Fibroblast of skin of left biceps (primary cell): ENCODE measurements at regions not wholly inside any gene's neighbourhood (a gene's known extent, or its start where the extent isn't known, plus 50 kb on each side); places are given as distances from the start of the nearest gene placed in this dataset.
"Not testable (repeated sequence)": the region's sequence is repeated elsewhere in the genome, so short reads cannot be mapped to it uniquely, and the experiment has no call there.

Experiments used
- DNase-seq, 2 experiments: peaks; one replicate each; pipeline ENCODE4 v3.0.0-alpha.2; 2013; ENCODE audit warnings: low read depth in 2 of 2

- no peak for DNase-seq
Observed at GRCh38 chr21:28084951-28085350, 907.7 kb downstream of the LTN1 start.

GRCh38 chr21:28083350-28083749 lies 909.3 kb downstream of the LTN1 start:
- DNase-seq = no peak

GRCh38 chr21:28078126-28078525 lies 914.6 kb downstream of the LTN1 start:
- DNase-seq = no peak

GRCh38 chr21:28074676-28075075 lies 918.0 kb downstream of the LTN1 start:
- DNase-seq = no peak

GRCh38 chr21:28072601-28073000 lies 920.1 kb downstream of the LTN1 start:
- no peak for DNase-seq

GRCh38 chr21:28069450-28069923 lies 923.2 kb downstream of the LTN1 start:
- DNase-seq = peak; percentile 94 to 96

- no peak for DNase-seq
Observed at GRCh38 chr21:28068455-28069358, 924.0 kb downstream of the LTN1 start.

- DNase-seq = no peak
Observed at GRCh38 chr21:28066596-28067387, 925.9 kb downstream of the LTN1 start.

GRCh38 chr21:28066076-28066475 lies 926.6 kb downstream of the LTN1 start:
- DNase-seq = peak in 1 of 2 experiments; percentile 1

GRCh38 chr21:28063241-28064216 lies 929.1 kb downstream of the LTN1 start:
- no peak for DNase-seq

- not testable (repeated sequence) for DNase-seq
Observed at GRCh38 chr21:28052956-28053355, 939.7 kb downstream of the LTN1 start.

GRCh38 chr21:28051649-28052048 lies 941.0 kb downstream of the LTN1 start:
- peak in 1 of 2 experiments; percentile 22 for DNase-seq

- not testable (repeated sequence) for DNase-seq
Observed at GRCh38 chr21:28035692-28036091, 957.0 kb downstream of the LTN1 start.

- DNase-seq = not testable (repeated sequence)
Observed at GRCh38 chr21:28034916-28035315, 957.8 kb downstream of the LTN1 start.

- peak in 1 of 2 experiments; percentile 6 for DNase-seq
Observed at GRCh38 chr21:28034334-28034733, 958.3 kb downstream of the LTN1 start.

GRCh38 chr21:28032652-28033051 lies 960.0 kb downstream of the LTN1 start:
- not testable (repeated sequence) for DNase-seq

GRCh38 chr21:28031066-28031465 lies 961.6 kb downstream of the LTN1 start:
- not testable (repeated sequence) for DNase-seq

GRCh38 chr21:28025111-28025510 lies 967.6 kb downstream of the LTN1 start:
- DNase-seq = no peak

GRCh38 chr21:28018741-28019669 lies 973.7 kb downstream of the LTN1 start:
- no peak for DNase-seq

- DNase-seq = no peak
Observed at GRCh38 chr21:28018213-28018612, 974.5 kb downstream of the LTN1 start.
